Skin epidermis (tissue), 12 donors: ENCODE measurements at regions not wholly inside any gene's neighbourhood (a gene's known extent, or its start where the extent isn't known, plus 50 kb on each side); places are given as distances from the start of the nearest gene placed in this dataset.
A peak's percentile ranks its signal among the peaks of the same experiment; 100 is the strongest.

Experiments used
- H3K27ac ChIP-seq, 21 experiments: fragments of 200-600 bp; sonication (generic) in 11 of 21; one replicate each; pipeline ENCODE4 v1.5.0; 2020; ENCODE audit warnings: mild to moderate bottlenecking in 3 of 21, inconsistent platforms in 2 of 21, moderate library complexity in 2 of 21
- H3K4me3 ChIP-seq, 7 experiments: fragments of 200-600 bp; sonication (generic) in 2 of 7; one replicate each; pipeline ENCODE4 v1.5.0; 2020; ENCODE audit warnings: inconsistent platforms in 2 of 7, mild to moderate bottlenecking in 2 of 7, moderate library complexity in 1 of 7

DNA sequence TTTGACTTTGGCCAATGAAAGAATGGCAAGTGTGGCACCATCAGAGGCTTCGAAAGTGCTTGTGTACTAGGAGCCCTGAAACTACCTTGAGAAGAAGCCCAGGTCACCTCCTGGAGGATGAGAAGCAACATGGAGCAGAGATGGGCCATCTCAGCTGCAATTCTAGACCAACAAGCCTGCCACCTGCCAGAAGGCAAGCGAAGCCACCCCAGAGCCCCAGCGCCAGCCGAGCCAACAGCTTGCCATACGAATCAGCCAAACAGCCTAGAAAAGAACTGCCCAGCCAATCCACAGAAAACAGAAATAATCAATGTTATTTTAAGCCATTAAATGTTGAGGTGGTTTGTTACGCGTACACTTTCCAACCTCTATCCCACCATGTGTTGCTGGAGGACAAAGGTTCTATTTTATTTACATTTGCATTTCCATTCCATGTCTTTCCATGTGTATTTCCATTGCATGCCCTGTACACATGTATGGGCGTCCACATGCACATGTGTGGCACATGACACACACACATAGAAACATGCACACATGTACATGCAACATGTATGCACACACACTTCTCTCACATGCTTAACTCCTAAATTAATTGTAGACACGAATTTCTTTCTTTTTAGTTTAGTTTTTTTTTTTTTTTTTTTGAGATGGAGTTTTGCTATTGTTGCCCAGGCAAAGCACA is 144.3 kb upstream of the TNRC6C start:
- Histone ChIP-seq H3K27ac (no peak overlapping the region), H3K4me3 (no peak overlapping the region)

DNA sequence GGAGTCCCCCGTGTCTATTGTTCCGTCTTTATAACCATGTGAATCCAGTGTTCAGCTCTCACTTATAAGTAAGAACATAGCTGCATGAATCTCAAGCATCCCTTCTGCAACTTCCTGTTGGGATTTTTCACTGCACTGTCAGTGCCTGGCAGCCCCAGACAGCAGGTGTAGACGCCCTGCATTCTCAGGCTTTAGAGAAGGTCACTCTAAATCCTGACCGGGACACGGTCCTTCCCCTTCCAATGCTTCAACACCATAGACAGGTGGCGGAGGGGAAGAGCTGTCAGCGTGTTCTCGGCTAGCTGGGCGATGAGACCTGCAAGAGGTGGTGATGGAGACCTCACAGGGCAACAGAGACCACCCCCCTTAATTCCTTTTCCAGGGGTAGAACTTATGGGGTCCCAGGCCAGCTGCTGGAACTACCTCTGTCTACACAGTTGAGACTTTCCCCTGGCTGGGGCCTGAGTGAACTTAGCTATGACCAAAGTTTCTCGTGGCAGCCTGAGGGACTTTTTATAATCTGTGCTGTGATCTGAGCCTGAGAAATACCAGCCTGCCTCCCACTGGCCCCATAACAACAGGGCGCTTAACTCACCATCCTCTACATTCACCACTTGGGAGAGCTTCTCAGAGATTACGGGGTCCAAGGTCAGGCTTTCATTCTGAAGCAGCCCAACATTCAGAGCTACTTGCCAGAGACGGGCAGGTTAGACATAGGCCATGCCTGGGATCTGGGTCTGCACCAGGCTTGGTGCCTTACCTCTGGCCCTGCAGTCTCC is 143.2 kb upstream of the TNRC6C start:
- Histone ChIP-seq H3K27ac (no peak overlapping the region), H3K4me3 (no peak overlapping the region)

DNA sequence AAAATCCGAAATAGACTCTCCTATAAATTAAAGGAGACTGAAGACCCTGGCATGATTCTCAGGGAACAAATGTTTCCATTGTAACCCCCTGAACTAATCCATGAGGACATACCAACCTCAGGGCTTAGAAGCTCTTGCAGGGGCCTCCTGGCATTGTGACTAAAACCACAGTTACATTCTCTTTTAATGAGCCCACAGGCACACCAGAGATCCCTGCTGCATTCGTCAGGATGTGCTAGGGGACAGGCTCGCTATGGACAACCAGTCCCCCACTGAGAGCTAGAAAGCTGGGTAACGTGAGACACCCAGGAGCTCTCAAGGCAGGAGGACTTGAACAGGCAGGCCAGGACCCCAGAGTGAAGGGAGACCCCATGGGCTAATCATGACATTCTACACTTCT is 140.6 kb upstream of the TNRC6C start:
- Histone ChIP-seq H3K27ac (no peak overlapping the region), H3K4me3 (no peak overlapping the region)

DNA sequence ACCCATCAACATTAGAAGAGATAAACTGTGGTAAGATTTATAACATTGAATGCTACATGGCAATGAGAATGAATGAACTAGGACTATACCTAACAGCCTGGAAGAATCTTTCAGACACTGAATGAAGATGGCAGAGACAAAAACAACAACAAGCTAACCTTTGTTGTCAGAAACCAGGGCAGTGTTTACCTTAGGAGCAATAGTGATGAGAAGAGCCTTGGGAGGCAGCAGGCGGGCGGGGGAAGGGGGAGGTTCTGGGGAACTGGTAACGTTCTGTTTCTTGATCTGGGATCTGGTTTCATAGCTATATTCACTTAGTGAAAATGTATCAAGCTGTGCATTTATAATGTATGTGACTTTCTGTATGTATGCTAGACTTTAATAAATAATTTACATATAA is 139.0 kb upstream of the TNRC6C start:
- Histone ChIP-seq H3K4me3 (no peak overlapping the region), H3K27ac (no peak overlapping the region)

DNA sequence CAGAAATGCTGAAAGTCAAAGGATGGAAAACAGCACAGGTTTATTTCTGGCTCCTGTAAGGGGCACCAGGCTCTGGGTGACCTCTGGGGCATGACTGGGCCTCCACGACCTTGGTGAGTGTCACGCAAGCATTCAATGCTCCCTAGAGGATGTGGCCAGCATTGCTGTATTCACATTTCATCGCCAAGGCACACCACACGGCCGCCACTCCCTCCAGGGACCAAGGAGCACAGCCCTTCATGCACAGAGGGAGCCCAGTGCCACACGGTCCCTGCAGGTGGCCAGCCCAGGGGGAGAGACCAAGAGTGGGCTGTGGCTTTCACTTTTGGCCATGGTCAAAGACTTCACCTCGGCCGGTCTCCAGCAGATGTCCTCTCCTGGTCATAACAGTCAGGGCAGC is 137.4 kb upstream of the TNRC6C start:
- Histone ChIP-seq H3K4me3 (no peak overlapping the region), H3K27ac (no peak overlapping the region)

DNA sequence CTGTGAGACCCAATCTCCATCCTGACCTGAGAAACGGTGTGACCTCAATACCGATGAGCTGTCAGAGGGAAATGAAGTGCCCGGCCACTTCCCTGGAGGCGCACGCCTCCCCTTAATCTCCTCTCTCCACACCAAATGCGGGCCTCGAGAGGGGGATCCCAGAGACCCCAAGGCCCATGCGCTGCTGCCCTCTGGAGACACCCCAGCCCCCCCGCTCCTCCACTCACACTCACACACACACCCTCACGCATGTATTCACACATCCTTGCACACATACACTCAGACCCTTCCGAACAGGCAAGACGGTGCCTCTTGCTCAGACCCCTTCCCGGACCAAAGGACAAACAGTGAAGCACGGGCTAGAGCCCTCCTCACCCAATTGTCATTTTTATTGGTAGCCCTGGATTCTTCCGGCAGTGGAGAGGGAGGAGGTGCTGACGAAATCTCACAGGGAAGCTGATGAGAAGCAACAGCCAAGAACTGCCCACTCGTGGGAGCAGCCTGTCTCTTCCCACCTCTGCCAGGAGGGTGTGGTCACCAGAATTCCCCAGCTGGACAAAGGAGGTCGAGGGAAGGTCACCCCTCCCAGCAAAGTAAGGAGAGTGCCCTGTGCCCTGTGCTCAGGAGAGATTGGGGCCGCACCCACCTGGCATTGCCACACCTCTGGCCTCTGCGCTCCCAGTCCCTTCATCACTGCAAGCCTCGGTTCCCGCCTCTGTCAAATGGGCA is 136.0 kb upstream of the TNRC6C start:
- Histone ChIP-seq H3K4me3 (no peak overlapping the region), H3K27ac (peak overlapping the region in 3 of 21 experiments; percentile 21 to 59 (median 39))

DNA sequence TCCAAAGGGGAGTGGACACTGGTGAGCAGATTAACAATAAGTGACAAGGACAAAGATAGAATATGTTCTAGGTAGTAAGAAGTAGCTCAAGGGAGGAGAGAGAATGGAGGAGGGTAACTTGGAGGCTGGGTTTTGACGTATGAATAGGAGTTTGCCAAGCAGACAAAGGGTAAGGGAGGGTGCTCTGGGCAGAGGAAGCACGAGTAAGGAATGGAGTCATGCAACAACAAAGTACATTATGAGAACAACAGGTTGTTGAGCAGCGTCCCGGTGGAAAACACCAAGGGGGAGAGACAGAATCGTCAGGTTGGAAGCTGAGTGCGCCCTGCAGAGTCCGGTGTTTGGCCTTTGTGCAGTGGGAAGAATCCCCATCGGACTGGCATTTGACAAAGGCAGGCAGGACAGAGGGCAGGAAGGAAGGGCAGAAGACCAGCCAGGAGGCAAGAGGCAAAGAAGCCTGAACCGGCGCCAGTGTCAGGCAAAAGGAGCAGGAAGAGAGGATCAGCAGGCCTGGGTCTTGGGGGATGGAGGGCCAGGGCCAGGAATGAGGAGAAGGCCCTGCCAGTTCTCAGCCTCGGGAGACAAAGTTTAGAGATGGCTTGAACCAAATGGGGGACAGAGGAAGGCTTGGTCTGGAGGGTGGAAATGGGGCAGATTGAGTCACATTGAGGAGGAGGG is 134.3 kb upstream of the TNRC6C start:
- Histone ChIP-seq H3K27ac (peak overlapping the region in 2 of 21 experiments; percentile 13 to 31), H3K4me3 (no peak overlapping the region)

DNA sequence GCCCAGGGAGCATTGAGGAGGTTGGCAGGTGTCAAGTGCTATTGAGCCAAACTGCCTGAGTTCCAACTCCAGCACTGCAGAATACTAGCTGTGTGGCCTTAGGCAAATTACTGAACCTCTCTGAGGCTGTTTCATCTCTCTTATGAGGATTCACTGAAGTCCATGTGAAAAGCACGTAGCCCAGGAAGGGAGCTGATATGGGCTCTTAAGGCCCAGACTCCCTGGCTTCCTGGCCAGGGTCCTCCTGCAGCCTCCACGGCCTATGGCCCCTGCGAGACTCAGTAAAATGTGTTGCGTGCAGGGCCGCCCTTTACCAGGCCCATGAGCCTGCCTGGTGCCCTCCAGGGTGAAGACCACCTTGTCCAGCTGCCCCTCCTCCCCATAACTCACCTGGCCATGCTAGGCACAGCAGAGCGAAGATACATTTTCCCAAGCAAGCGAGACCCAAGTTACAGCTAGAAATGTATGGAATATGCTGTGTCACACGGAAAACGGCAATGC is 133.7 kb upstream of the TNRC6C start:
- no peak overlapping the region for H3K4me3 ChIP-seq
- no peak overlapping the region for H3K27ac ChIP-seq

DNA sequence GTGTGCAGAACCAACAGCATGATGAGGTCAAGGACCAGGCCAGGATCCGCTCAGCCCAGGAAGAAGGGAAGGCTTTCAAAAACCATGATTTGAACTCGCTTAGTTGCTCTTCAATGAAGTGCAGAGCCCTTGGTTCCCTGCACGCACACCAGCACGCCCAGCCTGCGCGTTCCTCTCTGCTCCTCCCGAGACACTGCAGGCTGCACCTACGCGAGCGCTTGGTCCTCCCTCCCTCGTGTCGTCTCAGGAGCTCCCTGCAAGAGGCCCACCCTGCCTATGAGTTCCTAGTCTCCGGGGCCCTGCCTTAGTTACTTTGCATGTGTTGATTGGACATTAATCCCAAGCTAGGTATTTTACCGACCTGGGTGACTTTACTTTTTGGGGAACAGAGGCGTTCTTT is 132.9 kb upstream of the TNRC6C start:
- Histone ChIP-seq H3K27ac (no peak overlapping the region), H3K4me3 (no peak overlapping the region)

DNA sequence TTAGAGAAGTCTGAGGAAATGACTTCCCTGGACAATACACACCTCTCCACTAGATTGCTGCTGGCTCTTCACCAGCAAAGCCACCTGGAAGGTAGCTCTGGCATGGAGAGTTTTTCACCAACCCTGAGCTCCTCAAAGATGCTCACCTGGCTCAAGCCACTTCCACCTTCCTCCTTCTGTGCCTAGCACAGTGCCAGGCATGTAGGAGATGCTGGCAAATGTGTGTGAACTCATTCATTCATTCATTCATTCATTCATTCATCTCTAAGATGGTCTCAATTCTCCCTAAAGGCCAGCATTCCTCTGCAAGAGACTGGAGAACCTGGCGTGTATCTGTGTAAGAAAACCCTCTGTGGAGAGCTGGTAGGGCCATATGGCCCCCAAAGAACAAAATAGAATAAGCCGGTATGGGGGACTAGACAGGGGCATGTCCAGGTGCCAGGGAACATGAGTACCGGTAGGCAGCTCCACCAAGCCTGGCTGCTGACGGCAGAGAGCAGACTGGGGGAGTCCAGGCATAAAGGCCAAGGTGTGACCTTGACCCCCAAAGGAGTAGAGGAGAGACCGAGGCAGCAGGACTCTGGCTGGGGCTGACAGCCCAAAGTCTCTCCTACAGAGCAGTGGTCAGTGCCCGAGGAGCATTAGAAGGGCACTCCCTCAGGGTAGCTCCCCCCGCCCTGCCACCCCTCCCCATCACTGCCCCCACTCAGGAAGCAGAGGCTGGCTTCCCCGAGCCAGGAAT is 132.2 kb upstream of the TNRC6C start:
- H3K4me3 ChIP-seq: no peak overlapping the region

DNA sequence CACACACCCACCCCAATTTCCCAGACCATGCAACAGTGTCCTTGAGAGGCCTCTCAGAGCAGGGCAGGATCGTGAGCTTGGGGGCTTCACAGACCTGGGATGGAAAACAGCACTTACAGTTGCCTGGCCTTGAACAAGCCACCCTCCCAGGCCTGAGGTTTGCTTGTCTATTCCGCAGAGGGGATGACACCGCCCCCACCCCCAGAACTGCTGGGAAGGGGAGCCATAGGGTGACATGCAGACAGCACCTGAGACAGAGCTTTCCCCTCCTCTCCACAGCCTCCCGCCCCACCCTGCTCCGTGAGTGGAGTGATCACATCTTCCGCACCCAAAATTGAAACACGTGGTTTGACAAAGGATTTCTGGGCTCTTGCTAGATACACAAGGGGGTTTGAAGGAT is 131.5 kb upstream of the TNRC6C start:
- no peak overlapping the region for H3K4me3 ChIP-seq
- no peak overlapping the region for H3K27ac ChIP-seq

More for the DNA sequence above, 132.2 kb upstream of the TNRC6C start:
- no peak overlapping the region for H3K27ac ChIP-seq

DNA sequence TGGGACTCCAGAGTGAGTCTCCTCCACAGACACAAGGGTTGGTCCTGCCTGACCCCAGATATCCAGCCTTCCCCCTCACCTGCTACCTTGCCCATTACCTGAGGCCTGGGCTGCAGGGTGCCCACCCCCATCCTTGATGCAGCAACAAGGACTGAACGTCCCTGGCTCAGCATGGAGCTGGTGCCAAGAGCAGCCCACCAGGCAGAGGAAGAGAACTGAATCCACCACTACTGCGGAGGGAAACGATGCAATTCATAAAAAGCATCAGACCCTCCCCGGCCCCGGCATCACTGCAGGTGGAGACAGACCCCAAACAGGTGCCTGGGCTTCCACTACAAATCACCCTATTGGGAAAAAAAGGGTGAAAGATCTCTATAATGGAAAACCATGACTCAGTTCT is 131.0 kb upstream of the TNRC6C start:
- Histone ChIP-seq H3K27ac (no peak overlapping the region), H3K4me3 (no peak overlapping the region)

DNA sequence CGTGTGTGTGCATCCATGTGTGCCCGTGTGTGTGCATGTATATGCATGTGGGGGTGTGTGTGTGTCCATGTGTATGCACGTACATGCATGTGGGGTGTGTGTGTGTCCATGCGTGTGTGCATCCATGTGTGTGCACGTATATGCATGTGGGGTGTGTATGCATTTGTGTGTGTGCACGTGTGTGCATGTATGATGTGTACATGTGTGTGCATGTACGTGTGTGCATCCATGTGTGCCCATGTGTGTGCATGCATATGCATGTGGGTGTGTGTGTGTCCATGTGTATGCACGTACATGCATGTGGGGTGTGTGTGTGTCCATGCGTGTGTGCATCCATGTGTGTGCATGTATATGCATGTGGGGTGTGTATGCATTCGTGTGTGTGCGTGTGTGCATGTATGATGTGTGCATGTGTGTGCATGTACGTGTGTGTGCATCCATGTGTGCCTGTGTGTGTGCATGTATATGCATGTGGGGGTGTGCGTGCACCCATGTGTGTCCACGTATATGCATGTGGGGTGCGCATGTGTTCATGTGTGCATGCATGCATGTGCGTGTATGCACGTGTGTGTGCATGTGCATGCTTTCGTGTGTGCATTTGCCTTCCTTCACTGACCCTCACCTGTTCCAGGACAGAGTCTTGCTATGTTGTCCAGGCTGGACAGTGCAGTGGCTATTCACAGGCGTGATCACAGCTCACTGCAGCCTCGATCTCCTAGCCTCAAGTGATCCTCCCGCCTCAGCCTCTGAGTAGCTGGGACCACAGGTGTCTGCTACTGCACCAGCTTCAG is 129.6 kb upstream of the TNRC6C start:
- H3K27ac ChIP-seq: peak overlapping the region in 7 of 21 experiments; percentile 69 to 86 (median 82)

DNA sequence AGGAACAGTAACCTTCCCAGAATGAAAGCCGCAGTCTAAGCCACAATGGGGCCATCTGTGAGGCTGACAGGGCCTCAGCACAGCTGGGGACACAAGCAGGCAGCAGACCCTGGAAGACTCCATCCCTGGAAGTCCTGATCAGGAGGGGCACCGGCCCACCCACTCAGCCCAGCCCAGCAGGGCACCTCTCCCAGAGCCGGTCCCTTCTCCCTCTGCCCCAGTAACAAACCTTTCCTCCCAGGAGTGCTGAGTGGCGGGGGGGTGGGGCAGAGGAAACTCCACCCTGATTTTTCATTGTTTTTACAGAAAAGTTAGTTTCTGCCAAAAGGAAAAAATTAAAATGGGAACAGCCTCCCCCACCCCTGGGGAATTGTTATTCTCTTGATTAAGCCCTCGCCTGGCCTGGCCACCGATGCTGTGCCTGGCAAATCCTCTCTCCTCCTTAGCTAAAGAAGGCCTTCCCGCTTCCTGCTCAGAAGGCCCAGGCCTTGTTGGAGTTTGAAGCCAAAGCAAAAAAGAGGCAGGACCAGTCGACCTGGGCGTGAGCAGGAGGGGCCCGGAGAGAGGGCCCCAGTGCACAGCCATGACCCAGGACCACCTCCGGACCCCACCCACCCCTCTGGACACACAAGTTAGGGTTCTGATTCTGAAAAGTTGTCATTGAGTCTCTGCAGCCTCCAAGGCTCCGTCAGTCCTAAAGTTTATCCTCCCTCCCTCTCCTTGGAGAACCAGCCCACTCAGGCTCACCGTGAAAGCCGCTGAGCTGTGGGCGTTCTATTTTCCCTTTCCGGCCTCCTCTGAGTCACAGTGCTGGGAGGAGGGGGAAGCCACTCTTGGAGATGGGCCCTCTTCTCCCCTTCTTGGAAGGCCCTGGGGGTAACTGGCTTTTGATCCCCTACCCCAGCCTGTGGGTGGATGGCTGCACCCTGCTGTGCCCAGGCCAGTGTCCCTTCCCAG is 128.4 kb upstream of the TNRC6C start:
- Histone ChIP-seq H3K27ac (peak overlapping the region in 20 of 21 experiments; percentile 52 to 87 (median 82)), H3K4me3 (no peak overlapping the region)

More for the DNA sequence above, 129.6 kb upstream of the TNRC6C start:
- H3K4me3 ChIP-seq: no peak overlapping the region

DNA sequence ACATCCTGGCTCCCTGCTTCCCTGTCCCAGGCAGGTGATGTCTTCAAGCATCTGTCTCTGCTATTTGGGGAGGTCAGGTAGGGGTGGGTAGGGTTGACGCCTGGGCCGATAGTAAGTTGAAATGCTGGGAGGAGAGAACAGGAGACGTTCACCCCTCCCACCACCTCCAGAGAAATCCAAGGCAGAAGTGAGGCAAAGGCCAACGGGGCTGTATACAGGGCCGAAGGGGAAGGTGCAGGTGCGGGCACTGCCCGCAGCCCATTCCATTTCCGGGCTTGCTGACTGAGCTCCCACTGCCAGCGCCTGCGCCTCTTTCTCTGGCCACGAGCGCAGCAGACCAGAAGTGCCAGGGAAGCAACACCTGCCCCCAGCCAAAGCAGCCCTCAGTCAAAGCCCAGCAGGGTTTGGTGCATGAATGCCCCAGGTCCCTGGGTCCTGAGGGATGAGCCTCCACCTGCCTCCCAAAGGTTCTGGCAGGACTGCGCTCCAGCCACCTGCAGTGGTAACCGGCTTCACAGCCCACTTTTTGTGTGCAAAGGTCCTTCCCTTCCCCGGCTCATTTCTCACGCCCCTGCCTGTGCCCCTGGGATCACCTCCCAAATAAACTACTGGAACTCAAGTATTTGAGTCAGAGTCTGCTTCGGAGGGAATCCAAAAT is 127.6 kb upstream of the TNRC6C start:
- peak overlapping the region in 20 of 21 experiments; percentile 52 to 87 (median 82) for H3K27ac ChIP-seq
- no peak overlapping the region for H3K4me3 ChIP-seq

DNA sequence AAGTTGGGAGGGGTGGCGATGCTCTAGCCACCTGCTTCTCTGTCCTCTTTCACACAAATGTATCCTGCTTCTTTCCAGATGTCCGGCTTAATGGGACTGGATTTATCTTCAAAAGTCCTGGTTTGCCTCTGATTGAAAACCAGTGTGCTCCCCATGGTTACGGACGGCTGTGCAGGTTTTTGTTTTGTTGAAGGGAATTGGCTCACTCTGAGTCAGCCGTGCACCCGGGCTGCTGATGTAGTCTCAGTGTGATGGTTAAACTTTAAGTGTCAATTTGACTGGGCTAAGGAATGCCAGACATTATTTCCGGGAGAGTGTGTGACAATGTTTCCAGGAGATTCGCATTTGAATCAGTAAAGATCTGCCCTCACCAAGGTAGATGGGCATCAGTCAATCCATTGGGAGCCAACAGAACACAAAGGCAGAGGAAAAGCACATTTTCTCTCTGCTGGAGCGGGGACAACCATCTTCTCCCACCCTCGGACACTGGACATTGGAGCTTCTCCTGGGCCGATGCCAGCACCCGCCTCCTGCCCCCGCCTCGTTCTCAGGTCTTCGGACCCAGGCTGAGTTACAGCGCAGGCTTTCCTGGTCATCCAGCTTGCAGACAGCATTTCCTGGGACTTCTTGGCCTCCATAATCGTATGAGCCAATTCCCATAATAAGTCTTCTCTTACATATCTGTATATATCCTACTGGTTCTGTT is 126.9 kb upstream of the TNRC6C start:
- Histone ChIP-seq H3K27ac (peak overlapping the region in 12 of 21 experiments; percentile 59 to 87 (median 84)), H3K4me3 (no peak overlapping the region)
